Neutrophil (primary cell): ENCODE measurements at regions not wholly inside any gene's neighbourhood (a gene's known extent, or its start where the extent isn't known, plus 50 kb on each side); places are given as distances from the start of the nearest gene placed in this dataset.

Experiments used
- H3K27ac ChIP-seq: fragments of 200-600 bp; sonication (generic); 2 replicates; pipeline ENCODE4 v1.5.1; 2016; ENCODE audit warnings: mild to moderate bottlenecking, moderate library complexity
- H3K27me3 ChIP-seq: fragments of 200-600 bp; sonication (generic); 2 replicates; pipeline ENCODE4 v1.6.0; 2016; ENCODE audit warnings: mild to moderate bottlenecking
- H3K36me3 ChIP-seq: fragments of 200-600 bp; sonication (generic); 2 replicates; pipeline ENCODE4 v1.5.1; 2017
- H3K4me1 ChIP-seq, 2 experiments: fragments of 200-600 bp in 1 of 2; sonication (generic) in 1 of 2; 1 replicate in 1 of 2; 2 replicates in 1 of 2; pipeline versions ENCODE4 v1.5.1 to v1.6.1; 2013 to 2016; ENCODE audit warnings: low read depth in 1 of 2, low read length in 1 of 2, mild to moderate bottlenecking in 1 of 2, moderate library complexity in 1 of 2; ENCODE audit not compliant: control insufficient read depth in 1 of 2, insufficient read depth in 1 of 2
- H3K4me3 ChIP-seq, 2 experiments: fragments of 200-600 bp in 1 of 2; sonication (generic) in 1 of 2; 1 replicate in 1 of 2; 2 replicates in 1 of 2; pipeline ENCODE4 v1.5.1; 2013 to 2016; ENCODE audit warnings: low read depth in 1 of 2, low read length in 1 of 2, mild to moderate bottlenecking in 1 of 2, moderate library complexity in 1 of 2
- H3K9me3 ChIP-seq: fragments of 200-600 bp; sonication (generic); 2 replicates; pipeline ENCODE4 v1.5.1; 2016
- TF ChIP-seq, protein P1 (sequence below): fragments of 200-600 bp; sonication (generic); IDR thresholded peaks from 2 replicates; pipeline ENCODE4 v1.5.1; 2016; ENCODE audit warnings: antibody characterized with exemption

DNA sequence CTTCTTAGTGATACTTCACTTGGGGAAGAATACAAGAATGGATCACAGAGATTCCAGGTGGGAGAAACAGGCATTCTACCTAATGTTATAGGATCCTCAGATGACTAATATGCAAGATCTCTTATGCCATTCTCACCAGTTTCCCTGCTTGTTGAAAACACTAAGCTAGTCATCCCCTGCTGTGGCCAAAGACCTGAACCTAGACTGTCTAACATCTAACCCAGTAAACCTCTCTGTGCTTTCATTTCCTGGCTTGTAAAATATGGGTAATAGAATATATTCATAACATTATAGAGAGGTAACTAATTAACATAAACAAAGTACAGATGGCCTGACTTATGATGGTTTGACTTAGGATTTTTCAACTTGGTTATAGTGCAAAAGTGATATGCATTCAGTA is 776.3 kb downstream of the TUSC7 start:
- H3K36me3 ChIP-seq, result no peaks in the 10 kb centered on the region
- H3K27me3 ChIP-seq, result no peaks in the 10 kb centered on the region
- TF ChIP-seq, protein P1, sequence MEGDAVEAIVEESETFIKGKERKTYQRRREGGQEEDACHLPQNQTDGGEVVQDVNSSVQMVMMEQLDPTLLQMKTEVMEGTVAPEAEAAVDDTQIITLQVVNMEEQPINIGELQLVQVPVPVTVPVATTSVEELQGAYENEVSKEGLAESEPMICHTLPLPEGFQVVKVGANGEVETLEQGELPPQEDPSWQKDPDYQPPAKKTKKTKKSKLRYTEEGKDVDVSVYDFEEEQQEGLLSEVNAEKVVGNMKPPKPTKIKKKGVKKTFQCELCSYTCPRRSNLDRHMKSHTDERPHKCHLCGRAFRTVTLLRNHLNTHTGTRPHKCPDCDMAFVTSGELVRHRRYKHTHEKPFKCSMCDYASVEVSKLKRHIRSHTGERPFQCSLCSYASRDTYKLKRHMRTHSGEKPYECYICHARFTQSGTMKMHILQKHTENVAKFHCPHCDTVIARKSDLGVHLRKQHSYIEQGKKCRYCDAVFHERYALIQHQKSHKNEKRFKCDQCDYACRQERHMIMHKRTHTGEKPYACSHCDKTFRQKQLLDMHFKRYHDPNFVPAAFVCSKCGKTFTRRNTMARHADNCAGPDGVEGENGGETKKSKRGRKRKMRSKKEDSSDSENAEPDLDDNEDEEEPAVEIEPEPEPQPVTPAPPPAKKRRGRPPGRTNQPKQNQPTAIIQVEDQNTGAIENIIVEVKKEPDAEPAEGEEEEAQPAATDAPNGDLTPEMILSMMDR, result no peak
- H3K4me1 ChIP-seq, result peaks cover 36 to 49% of the 10 kb centered on the region in 2 experiments
- no peak overlapping the region for H3K4me3 ChIP-seq
- H3K27ac ChIP-seq, result no peak overlapping the region
- H3K9me3 ChIP-seq, result no peaks in the 10 kb centered on the region

DNA sequence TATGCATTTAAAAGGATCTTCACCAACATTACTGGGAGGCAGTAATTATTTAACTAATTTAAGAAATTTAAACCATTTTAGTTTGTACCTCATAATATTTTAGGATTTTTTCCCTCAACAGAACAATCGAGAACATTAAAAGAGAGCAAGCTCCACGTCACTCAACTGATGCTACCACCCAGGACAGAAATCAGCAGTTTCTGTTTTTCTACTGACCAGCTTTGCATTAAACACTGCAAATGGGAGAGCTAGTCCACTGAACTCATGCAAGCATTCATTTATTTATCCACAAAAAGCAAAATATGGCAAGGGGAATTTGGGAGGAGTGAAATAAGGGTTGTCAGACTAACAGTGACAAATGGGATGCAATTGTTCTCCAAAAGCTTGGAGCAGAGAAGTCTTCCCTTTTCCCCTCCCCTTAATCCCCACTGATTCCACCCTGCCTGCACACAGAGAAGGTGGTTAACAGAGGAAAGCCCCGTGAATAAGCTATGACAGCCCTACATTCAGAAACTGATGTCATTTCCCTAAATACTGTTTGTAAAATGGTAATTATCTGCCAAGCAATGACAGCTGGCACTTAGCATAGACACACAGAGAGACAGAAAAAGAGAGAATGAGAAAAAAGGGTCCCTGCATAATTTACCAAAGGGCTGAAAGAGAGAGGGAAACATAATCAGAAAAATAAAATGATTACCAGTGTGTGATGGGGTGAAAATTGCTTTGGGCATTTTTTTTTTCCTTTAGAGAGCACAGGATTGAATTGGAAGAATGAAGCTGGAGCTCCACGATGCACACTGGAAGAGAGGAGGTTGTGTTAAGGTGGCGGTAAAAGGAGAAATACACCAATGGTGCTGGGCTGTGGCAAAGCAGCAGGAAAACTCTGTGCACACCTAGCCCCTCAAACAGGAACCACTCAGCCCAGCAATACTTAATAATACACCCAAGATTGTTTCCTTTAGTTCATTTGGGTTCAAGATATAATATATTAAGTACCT is 777.4 kb downstream of the TUSC7 start:
- H3K4me1 ChIP-seq, result peaks cover 41 to 55% of the 10 kb centered on the region in 2 experiments
- TF ChIP-seq, protein P1, result no peak
- H3K36me3 ChIP-seq, result no peaks in the 10 kb centered on the region
- H3K9me3 ChIP-seq, result no peaks in the 10 kb centered on the region
- H3K27me3 ChIP-seq, result no peaks in the 10 kb centered on the region
- no peak overlapping the region for H3K4me3 ChIP-seq
- H3K27ac ChIP-seq, result no peak overlapping the region

DNA sequence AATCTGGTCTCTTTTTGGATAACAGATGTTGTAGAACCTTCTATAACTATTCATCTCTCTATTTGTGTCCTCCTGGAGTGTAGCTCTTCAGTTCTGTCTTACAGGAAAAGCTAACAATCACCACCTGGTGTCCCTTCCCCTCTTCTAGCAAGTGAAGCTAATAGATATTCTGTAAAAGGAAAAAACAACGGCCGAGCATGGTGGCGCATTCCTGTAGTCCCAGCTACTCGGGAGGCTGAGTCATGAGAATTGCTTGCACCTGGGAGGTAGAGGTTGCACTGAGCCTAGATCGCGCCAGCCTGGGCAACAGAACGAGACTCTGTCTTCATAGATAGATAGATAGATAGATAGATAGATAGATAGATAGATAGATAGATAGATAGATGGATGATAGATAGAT is 779.4 kb downstream of the TUSC7 start:
- H3K27me3 ChIP-seq, result no peaks in the 10 kb centered on the region
- peak overlapping the region; percentile 57 for H3K27ac ChIP-seq
- H3K4me1 ChIP-seq, result peaks cover 41 to 53% of the 10 kb centered on the region in 2 experiments
- TF ChIP-seq, protein P1, result no peak
- H3K9me3 ChIP-seq, result no peaks in the 10 kb centered on the region
- H3K4me3 ChIP-seq, result no peak overlapping the region
- H3K36me3 ChIP-seq, result no peaks in the 10 kb centered on the region

DNA sequence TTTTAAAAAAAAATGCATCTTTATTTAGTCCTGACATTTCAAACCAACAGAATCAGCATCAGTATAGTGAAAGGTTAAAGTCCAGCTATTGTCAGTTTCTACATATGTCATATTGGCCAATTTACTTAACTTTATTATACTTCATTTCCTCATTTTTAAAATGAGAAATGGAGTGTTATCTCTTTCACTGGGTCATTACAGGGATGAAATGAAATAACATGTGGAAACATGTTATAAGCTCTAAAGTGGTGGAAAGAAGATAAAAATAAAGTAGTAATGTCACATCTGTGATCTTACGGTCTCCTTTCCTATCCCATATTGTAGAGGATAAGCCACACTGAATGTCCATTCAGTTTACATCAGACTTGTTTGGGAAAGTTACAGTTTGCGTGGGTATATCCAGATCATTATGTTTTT is 780.1 kb downstream of the TUSC7 start:
- H3K27me3 ChIP-seq, result no peaks in the 10 kb centered on the region
- H3K9me3 ChIP-seq, result no peaks in the 10 kb centered on the region
- H3K36me3 ChIP-seq, result no peaks in the 10 kb centered on the region
- TF ChIP-seq, protein P1, result no peak
- no peak overlapping the region for H3K4me3 ChIP-seq
- peak overlapping the region; percentile 68 for H3K27ac ChIP-seq
- peaks cover 41 to 51% of the 10 kb centered on the region in 2 experiments for H3K4me1 ChIP-seq

DNA sequence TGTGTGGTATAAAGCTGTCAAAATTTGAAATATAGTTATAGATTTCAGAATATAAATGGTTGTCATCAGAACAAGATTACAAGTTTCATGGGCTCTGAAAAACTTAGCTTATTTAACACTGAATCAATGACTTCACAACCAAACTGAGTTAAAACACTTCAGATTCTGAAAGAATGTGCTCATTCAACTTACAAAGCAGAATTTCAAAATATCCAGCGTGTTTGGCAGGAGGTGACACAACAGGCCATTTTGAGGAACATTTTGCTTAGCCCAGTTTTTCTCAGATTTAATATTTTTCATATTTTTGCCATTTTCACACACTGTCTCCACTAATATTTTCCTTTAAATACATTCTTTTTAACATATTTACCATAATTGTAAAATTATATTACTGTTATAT is 781.1 kb downstream of the TUSC7 start:
- TF ChIP-seq, protein P1, result no peak

More for the DNA sequence above, 781.1 kb downstream of the TUSC7 start:
- H3K27ac ChIP-seq, result peak overlapping the region; percentile 68
- no peaks in the 10 kb centered on the region for H3K36me3 ChIP-seq
- H3K4me3 ChIP-seq, result no peak overlapping the region
- H3K9me3 ChIP-seq, result no peaks in the 10 kb centered on the region
- H3K27me3 ChIP-seq, result no peaks in the 10 kb centered on the region
- peaks cover 41 to 51% of the 10 kb centered on the region in 2 experiments for H3K4me1 ChIP-seq
